GM19240 (cell line): ENCODE measurements at regions not wholly inside any gene's neighbourhood (a gene's known extent, or its start where the extent isn't known, plus 50 kb on each side); places are given as distances from the start of the nearest gene placed in this dataset.
"Not testable (repeated sequence)": the region's sequence is repeated elsewhere in the genome, so short reads cannot be mapped to it uniquely, and the experiment has no call there.

Experiments
- DNase-seq: peaks from one replicate; pipeline ENCODE4 v3.0.0; 2011; ENCODE audit warnings: low spot score; ENCODE audit not compliant: insufficient read length

DNA sequence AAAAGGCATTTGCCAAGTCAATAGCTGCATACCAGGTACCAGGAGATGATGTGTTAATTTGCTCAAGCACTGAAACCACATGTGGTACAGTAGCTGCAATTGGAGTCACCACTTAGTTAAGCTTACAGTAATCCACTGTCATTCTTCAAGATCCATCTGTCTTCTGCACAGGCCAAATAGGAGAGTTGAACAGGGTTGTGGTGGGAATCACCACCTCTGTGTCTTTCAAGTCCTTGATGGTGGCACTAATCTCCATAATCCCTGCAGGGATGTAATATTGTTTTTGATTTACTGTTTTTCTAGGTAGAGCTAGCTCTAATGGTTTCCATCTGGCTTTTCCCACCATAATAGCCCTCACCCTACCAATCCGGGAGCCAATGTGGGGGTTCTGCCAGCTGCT lies 91.9 kb downstream of the FCRL5 start:
- DNase-seq: no peak

DNA sequence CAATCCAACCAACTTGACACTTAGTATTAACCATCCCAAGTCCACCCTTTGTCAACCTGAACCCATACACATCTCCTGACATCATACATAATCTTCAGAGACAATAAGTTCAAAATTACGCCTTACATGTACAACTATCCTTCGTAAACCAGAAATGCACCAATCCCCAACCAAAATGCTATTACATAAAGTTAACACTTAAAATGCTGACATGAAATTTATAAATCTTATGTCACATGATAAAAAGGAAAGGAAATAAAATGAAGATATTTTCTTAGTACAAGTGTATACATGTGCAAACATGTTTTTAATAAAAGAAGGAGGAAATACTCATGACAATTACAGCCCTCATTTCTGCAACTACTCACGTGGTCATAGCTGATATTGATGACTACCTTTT lies 95.0 kb downstream of the FCRL5 start:
- DNase-seq: no peak

DNA sequence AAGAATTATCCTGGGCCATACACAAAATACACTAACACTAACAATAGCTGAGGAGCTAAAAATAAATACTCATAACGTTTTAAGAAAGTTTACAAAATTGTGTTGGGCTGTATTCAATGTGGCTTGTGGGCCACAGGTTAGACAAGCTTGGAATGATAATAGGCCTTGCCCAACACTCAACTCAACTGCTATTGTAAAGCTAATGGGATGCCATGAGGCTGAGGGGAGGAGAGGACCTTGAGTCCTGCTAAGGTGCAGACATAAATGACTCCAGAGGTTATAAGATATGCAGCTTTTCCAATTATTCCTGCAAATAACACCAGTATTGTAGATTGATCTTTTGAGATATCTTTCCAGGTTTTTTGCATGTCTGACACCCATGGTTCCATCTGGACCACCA lies 97.0 kb downstream of the FCRL5 start:
- no peak for DNase-seq

DNA sequence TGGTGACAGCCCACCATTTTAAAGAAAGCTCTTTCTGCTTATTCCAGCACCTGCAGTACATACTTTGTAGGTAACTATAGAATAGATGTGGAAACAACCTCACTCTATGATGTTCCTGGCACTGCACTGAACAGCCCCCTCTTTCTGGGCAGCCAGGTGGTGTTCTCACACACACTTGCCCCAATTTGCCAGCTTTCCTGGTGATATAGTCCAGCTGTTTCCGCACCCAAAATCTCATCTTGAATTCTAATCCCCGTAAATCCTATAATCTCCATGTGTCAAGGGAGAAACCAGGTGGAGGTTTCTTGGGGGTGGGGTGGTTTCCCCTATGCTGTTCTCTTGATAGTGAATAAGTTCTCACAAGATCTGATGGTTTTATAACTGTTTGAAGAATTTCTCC lies 102.2 kb downstream of the FCRL5 start:
- DNase-seq: no peak

DNA sequence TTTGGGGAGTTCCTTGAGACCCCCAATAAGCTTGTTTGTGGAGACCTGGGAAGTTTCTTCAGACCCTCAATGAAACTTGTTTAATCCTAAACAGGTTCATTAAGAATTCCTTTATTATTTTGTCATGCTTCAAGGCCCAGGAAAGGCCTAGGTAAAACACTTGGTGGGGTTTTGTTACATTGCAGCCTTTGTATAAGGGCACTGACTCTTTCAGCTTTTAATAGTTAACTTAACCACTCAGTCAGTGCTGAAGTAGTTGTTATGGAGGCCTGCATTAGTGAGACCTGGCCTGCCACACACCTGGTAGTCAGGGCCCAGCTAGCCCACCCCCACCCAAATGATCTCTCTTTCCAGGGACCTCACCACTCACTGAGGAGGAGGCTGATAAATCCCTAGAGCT lies 103.7 kb downstream of the FCRL5 start:
- no peak for DNase-seq

DNA sequence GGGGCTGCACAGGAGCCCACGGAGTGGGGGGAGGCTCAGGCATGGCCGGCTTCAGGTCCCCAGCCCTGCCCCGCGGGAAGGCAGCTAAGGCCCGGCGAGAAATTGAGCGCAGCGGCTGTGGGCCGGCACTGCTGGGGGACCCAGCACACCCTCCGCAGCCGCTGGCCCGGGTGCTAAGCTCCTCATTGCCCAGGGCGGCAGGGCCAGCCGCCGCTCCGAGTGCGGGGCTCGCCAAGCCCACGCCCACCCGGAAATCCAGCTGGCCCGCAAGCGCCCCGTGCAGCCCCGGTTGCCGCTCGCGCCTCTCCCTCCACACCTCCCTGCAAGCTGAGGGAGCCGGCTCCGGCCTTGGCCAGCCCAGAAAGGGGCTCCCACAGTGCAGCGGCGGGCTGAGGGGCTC lies 106.0 kb downstream of the FCRL5 start:
- DNase-seq: not testable (repeated sequence)

DNA sequence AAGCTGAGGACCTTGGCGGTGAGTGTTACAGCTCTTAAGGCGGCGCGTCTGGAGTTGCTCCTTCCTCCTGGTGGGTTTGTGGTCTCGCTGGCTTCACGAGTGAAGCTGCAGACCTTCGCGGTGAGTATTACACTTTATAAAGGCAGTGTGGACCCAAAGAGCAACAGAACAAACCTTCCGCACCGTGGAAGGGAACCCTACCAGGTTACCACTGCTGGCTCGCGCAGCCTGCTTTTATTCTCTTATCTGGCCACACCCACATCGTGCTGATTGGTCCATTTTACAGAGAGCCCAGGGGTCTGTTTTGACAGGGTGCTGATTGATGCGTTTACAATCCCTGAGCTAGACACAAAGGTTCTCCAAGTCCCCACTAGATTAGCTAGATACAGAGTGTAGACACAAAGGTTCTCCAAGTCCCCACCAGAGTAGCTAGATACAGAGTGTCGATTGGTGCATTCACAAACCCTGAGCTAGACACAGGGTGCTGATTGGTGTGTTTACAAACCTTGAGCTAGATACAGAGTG lies 106.6 kb downstream of the FCRL5 start:
- DNase-seq: not testable (repeated sequence)

DNA sequence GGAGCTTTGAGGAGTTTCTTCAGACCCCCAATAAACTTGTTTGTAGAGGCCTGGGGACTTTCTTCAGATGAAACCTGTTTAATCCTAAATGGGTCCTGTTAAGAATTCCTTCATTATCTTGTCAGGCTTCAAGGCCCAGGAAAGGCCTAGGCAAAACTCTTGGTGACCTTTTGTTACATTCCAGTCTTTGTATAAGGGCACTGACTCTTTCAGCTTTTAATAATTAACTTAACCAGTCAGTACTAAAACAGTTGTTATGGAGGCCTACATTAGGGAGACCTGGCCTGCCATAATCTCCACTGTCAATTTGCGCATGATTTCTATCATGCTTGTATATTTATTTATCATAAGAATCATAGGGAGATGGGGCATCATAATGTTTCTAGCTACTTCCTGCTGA lies 110.2 kb downstream of the FCRL5 start:
- no peak for DNase-seq

DNA sequence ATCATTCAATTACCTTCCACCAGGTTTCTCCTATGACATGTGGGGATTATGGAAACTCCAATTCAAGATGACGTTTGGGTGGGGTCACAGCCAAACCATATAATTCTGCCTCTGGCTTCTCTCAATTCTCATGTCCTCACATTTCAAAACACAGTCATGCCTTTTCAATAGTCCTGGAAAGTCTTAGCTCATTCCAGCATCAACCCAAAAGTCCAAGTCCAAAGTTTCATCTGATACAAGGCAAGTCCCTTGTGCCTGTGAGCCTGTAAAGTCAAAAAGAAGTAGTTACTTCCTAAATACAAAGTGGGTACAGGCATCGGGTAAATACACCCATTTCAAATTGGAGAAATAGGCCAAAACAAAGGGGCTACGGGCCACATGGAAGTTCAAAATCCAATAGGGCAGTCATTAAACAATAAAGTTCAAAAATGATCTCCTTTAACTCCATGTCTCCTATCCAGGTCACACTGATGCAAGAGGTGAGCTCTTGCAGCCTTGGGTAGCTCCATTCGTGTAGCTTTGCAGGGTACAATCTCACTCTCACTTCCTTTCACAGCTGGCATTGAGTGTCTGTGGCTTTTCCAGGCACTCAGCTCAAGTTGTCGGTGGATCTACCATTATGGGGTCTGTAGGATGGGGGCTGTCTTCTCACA lies 112.9 kb downstream of the FCRL5 start:
- no peak for DNase-seq

DNA sequence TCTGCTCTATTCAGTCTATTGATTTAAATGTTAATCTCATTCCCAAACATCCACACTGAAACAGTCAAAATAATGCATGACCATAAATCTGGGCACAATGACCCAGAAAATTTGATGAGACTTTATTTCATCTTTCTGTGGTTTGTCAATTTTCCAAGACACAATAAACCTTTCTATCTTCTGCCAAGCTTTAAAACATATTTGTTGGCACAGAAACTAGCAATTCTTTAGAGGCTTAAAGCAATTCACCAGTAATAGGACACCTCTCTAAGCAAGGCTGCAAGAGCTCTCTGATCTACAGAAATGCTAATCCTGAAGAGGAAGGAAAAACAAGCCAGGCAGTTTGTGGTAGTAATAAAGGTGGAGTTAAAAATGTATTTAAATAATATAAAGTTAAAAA lies 113.7 kb downstream of the FCRL5 start:
- DNase-seq: no peak

DNA sequence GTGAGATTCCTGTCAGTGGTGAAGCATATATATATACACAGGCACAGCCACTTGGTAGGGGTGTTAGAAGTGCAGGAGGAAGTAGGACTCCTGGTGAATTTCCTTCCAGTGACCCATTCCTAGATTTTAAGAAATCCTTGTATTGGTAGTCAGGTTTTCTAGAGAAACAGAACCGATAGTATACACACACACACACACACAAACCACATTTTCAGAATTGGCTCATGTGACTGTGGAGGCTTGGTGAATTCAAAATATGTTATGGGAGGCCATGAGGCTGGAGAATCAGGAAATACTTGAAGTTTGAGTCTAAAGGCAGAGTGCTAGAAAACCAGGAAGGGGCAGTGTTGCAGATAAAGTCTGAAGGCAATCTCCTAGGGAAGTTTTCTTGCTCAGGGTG lies 114.2 kb downstream of the FCRL5 start:
- DNase-seq: no peak

DNA sequence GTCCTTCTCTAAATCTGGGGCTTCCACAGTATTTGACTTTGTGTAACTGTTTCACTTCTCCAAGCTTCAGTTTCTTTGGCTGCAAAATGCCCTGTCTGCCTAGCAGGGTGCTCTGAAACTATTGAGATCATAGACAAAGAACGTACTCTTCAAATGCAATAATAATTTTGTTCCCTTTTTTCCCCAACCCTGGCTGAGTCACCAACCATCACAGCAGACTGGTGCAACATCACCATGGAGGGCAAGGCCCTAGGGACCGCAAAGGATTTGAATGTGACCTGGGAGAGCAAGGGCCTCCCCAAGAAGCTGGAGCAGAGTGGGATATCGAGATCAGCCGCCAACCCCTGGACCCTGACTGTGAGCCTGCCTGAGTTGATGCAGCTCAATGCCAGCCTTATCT lies 115.0 kb downstream of the FCRL5 start:
- no peak for DNase-seq

DNA sequence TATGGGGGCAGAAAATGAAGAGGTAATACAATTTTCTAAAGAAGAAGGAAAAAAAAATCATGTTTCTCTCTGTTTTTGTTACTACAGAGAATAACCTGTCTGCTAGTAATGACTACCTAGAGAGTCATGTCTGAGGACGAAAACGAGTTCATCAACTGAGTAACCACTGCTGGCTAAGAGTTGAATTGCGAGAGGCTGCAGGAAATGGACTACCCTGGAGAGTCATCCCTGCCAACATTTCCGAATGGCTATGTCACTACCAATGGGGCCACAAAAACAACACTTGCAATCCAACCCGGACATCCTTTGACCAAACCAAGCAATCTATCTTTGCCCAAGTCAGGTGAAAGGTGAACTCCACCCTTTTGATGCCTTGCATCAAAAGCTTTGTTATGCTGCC lies 120.6 kb downstream of the FCRL5 start:
- no peak for DNase-seq

DNA sequence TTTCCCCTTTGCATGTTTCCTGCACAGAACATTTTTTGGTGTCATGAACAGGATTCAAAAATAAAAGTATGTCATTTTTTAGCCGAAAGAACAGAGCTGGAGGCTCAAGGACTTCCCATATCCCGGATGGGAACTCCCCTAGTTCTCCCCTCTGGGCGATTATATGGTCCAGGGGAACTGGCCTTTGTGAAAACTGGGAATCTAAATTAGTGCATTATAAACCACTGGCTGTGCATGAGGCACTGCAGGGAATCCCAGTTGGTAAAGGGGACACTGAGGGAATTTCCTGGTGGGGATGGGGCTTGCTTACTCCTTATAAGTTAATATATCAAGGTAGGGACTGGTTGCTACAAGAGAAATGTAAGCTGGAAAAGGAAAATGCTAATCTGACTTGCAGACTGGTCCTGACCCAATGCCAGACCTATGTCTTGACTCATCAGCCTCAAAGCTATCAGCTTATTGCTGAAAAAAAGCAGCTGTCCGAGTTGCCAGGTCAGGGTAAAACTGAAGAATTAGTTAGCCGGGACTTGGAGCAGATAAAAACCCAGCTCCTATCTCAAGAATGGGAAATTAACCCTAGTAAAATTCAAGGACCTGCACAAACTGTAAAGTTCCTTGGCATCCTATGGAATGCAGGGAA lies 122.6 kb downstream of the FCRL5 start:
- DNase-seq: no peak

DNA sequence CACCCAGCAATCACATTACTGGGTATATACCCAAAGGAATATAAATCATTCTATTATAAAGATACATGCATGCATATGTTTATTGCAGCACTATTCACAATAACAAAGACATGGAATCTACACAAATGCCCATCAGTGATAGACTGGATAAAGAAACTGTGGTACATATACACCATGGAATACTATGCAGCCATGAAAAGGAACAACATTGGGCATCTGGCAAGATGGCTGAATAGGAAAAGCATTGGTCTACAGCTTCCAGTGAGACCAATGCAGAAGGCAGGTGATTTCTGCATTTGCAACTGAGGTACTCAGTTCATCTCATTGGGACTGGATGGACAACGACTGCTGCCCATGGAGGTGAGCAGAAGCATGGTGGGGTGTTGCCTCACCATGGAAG lies 128.6 kb downstream of the FCRL5 start:
- DNase-seq: not testable (repeated sequence)

DNA sequence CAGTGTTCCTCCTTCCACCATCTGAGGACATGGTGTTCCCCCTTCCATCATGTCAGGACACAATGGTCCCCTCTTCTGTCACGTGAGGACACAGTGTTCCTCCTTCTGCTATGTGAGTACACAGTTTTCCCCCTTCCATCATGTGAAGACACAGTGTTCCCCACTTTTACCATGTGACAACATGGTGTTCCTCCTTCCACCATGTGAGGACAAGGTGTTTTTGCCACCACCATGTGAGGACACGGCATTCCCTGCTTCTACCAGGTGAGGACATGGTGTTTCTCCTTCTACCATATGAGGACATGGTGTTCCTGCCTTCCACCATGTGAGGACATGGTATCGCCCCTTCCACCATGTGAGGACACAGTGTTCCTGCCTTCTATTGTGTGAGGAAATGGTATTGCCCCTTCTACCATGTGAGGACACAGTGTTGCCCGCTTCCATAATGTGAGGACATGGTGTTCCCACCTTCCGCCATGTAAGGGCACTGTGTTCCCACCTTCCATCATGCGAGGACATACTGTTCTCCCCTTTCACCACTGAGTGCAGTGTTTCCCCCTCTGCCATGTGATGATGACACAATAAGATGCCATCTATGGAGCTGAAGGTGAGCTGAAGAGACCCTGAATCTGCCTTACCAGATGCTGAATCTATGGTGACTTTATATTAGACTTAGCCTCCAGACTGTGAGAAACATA lies 132.3 kb downstream of the FCRL5 start:
- no peak for DNase-seq

DNA sequence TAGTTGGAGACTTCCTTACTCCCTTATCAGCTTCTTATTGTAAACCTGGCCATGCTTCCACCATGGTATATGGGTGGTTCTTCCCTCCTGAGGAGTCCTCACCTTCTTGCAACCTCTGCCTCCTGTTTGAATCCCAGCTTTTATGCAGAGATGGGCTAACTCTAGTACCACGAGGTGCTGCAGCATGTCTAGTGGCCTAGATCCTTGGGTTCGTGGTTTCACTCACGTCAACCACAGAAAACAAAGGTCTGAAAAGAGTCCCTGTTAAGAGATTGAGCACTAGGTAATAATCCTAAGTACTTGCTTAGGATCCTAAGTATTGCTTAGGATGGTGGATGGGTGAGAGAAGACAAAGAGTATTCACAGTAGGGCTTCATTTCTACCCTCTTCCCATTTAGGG lies 133.7 kb downstream of the FCRL5 start:
- DNase-seq: no peak

DNA sequence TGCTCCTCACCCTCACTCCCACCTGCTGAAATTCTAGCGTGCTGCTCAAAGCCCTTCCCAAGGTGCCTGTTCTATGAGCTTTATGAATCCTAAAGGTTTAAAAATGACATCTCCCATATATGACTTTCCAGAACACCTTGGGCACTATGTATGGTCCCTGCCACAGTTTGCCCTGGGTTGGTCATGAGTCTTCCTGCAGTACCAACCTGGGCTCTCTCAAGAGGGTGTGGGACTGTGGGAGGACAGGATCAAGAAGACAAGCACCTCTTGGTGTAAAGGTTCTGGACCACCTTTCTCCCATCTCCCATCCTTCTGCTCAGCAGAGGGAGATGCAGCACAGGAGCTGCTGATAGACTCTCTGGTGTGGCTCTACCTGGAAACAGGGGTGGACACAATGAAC lies 134.1 kb downstream of the FCRL5 start:
- no peak for DNase-seq

DNA sequence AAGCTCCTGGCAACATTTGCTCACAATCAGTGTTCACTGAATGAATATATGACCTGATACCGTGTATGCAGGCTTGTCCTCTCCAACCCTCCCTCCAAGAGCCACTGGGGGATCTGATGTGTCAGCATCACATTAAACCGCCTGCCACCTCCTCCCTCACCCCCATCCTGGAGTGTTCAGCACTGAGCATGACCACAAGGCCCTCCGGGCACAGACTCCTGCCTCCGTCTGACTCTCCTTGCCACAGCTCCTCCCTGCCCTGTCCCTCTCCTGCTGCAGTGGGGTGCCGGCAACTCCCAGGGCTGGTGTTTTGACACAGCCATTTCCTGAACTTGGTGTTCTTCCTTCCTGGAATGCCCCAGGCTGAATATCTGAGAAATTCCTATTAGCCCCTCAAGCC lies 136.7 kb downstream of the FCRL5 start:
- no peak for DNase-seq

DNA sequence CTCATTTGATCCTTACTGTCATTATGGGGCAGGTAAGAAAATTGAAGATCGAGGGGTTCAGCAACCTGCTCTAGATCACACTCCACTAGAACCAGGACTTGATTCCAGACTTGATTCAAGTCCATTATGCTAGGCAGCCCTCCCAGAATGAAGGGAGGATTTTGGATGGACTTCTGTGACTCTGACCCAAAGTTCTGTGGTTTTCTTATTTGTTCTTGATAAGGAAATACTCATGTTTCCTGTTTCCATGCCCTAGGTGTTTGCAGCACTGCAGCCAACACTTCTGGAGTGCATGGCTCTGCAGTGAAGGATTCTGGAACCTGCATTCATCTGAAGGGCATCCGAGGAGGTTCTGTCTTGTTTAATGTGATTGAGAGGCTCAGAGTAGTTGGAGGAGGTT lies 140.0 kb downstream of the FCRL5 start:
- no peak for DNase-seq

DNA sequence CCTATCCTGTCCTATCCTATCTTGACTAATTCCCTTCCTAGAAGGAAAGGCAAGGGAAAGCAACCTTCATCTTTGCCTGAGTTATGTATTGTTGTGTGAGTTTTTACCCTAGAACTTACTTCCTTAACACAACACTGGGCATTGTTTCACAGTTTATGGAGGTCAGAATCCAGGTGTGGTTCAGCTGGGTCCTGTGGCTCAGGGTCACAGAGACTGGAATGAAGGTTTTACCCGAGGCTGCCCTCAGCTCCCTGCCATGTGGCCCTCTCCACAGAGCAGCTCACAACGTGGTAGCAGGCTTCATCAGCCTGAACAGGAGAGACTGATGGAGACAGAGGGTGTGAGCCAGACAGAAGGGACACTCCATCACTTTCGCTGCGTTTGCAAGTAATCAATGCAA lies 140.5 kb downstream of the FCRL5 start:
- no peak for DNase-seq

DNA sequence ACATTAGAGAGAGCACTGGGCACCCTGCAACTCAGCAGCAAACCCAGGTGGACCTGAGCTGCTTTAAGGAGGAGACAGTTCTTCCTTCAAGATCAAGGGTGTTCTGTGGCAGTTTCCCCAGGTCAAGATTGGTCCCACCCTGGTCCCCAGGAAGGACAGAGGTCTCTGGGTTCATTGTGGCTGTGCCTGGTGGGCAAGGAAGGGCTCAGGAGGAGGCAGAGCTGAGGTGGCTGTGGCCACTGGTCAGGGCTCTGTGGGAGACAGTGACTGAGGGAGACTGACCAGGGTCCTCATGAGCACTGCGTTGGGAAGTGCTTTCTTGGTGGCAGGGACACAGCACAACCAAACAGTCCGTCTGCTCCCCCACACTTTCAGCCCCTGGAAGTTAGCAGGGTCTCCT lies 141.3 kb downstream of the FCRL5 start:
- no peak for DNase-seq

DNA sequence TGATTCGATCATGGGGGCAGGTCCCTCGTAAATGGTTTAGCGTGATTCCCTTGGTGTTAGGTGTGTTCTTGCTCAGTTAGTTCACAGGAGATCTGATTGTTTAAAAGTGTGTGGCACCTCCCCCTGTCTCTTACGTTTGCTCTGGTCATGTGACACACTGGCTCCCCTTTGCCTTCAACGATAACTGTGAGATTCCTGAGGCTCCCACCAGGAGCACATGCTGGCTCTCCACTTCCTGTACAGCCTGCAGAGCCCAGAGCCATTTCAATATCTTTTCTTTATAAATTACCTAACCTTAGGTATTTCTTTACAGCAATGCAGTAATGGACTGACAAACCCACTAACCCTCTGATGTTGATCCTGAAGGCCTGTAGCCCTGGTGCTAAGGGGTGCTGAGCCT lies 141.9 kb downstream of the FCRL5 start:
- DNase-seq: no peak
